ENCODE measurements at regions not wholly inside any gene's neighbourhood (a gene's known extent, or its start where the extent isn't known, plus 50 kb on each side); places are given as distances from the start of the nearest gene placed in this dataset.

DNA sequence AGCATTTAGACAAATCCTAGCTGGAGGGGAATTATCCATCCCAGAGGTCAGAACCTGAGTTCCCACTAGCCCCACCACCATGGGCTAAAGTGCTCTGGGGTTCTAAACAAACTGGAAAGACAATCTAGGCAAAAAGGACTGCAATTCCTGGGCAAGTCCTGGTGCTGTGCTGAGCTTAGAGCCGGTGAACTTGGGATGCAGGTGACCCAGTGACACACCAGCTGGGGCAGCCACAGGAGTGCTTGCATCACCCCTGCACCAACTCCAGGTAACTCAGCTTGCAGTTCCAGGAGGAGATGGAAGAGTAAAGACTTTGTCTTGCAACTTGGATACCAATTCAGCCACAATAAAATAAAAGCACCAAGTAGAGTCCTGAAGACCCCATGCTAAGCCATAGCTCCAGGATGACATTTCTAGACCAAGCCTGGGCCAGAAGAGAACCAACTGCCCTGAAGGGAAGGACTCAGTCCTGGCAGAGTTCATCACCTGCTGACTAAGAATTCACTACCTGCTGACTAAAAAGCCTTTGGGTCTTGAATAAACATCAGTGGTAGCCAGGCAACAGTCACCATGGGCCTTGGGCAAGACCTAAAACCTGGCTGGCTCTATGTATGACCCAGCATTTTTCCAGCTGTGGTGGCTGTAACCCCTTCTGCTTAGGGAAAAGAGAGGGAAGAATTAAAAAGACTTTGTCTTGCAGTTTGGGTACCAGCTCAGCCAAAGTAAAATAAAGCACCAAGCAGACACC, 223.4 kb upstream of the DIO2 start:
- Histone ChIP-seq H2BK5ac (ENCODE audit: insufficient read length, low read length) (no peak overlapping the region), H3K18ac (ENCODE audit: insufficient read length, low read depth, low read length) (no peak overlapping the region)

More for the DNA sequence above, 223.4 kb upstream of the DIO2 start:
- no peak overlapping the region for H2BK15ac ChIP-seq (ENCODE audit: low read depth, low read length)
- H3K9ac ChIP-seq (ENCODE audit: extremely low read depth, insufficient read length, low read length), result no peak overlapping the region
- no peaks in the 10 kb centered on the region for H3K23me2 ChIP-seq (ENCODE audit: insufficient read length, low read depth, low read length, poor library complexity, severe bottlenecking)
- H3T11ph ChIP-seq (ENCODE audit: low read length), result no peak overlapping the region
- H2BK20ac ChIP-seq (ENCODE audit: low read depth, low read length, poor library complexity, severe bottlenecking), result no peak overlapping the region
- H2AFZ ChIP-seq (ENCODE audit: low read length), result no peak overlapping the region
- H3K36me3 Mint-ChIP-seq (ENCODE audit: insufficient read depth in 1 of 3, low read depth in 3 of 3), result no peaks in the 10 kb centered on the region
- H4K8ac ChIP-seq (replicated peaks; ENCODE audit: insufficient read length, low read depth, low read length), result no peak overlapping the region
- H3K56ac ChIP-seq (ENCODE audit: insufficient read length, low read depth, low read length), result no peak overlapping the region
- H2AK5ac ChIP-seq (ENCODE audit: insufficient read length, low read length), result no peak overlapping the region
- peaks cover 4 to 7% of the 10 kb centered on the region in 2 experiments for H3K4me1 Mint-ChIP-seq
- H3K4ac ChIP-seq (ENCODE audit: low read depth, low read length), result no peak overlapping the region
- H3K23ac ChIP-seq (ENCODE audit: insufficient read length, low read depth, low read length), result no peak overlapping the region
- no peak overlapping the region for H3K4me2 ChIP-seq (ENCODE audit: insufficient read depth, insufficient read length, low read length)
- no peaks in the 10 kb centered on the region for H3K9me3 ChIP-seq (ENCODE audit: control insufficient read depth, low read depth, low read length)
- H3K4me3 Mint-ChIP-seq, result no peak overlapping the region
- WGBS (ENCODE audit: extremely low coverage, insufficient read length, low lambda C conversion rate), result no CpG with 5 or more reads among the region's 1 CpG
- H3K27me3 Mint-ChIP-seq (ENCODE audit: low read depth), result no peaks in the 10 kb centered on the region
- no peak overlapping the region for H3K27ac ChIP-seq (ENCODE audit: insufficient read length, low read depth, low read length)
- peak overlapping the region in 1 of 3 experiments; percentile 69; a peak in 2 of 7 replicates for H3K27ac Mint-ChIP-seq
- TF ChIP-seq, protein P1, sequence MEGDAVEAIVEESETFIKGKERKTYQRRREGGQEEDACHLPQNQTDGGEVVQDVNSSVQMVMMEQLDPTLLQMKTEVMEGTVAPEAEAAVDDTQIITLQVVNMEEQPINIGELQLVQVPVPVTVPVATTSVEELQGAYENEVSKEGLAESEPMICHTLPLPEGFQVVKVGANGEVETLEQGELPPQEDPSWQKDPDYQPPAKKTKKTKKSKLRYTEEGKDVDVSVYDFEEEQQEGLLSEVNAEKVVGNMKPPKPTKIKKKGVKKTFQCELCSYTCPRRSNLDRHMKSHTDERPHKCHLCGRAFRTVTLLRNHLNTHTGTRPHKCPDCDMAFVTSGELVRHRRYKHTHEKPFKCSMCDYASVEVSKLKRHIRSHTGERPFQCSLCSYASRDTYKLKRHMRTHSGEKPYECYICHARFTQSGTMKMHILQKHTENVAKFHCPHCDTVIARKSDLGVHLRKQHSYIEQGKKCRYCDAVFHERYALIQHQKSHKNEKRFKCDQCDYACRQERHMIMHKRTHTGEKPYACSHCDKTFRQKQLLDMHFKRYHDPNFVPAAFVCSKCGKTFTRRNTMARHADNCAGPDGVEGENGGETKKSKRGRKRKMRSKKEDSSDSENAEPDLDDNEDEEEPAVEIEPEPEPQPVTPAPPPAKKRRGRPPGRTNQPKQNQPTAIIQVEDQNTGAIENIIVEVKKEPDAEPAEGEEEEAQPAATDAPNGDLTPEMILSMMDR (conservative IDR thresholded peaks at IDR 0.05), result no peak
- H3K14ac ChIP-seq (ENCODE audit: insufficient read depth, low read length), result no peak overlapping the region
- no peaks in the 10 kb centered on the region for H4K20me1 ChIP-seq (ENCODE audit: control insufficient read depth, insufficient read depth, insufficient read length)
- no peak overlapping the region for H4K91ac ChIP-seq (ENCODE audit: insufficient read length, low read depth, low read length)
- H3K79me2 ChIP-seq (ENCODE audit: insufficient read depth, low read length), result no peaks in the 10 kb centered on the region
- no peak overlapping the region for H4K5ac ChIP-seq (ENCODE audit: insufficient read length, low read depth, low read length)
- H3K9me3 Mint-ChIP-seq, result no peaks in the 10 kb centered on the region
- H3K79me1 ChIP-seq (ENCODE audit: insufficient read depth, low read depth, low read length, poor library complexity, severe bottlenecking), result no peaks in the 10 kb centered on the region
- no peak overlapping the region for H2BK12ac ChIP-seq (ENCODE audit: insufficient read length, low read depth, low read length)
- H2BK120ac ChIP-seq (ENCODE audit: low read depth, low read length, poor library complexity, severe bottlenecking), result no peak overlapping the region
- no peaks in the 10 kb centered on the region; the same call in 1 of the 2 replicates for H3K4me1 ChIP-seq (ENCODE audit: insufficient read depth, low read length)
- DNase-seq, result peak; percentile 54
- no peaks in the 10 kb centered on the region for H3K27me3 ChIP-seq (ENCODE audit: insufficient read depth, low read length)

Data from H9 (cell line).